Stimulated activated CD8-positive, alpha-beta memory T cell treated with anti-CD3 and anti-CD28 coated beads, Interleukin-4, amount 100 ng/mL, for 48 hours (primary cell): ENCODE measurements at regions not wholly inside any gene's neighbourhood (a gene's known extent, or its start where the extent isn't known, plus 50 kb on each side); places are given as distances from the start of the nearest gene placed in this dataset.
"Not testable (repeated sequence)": the region's sequence is repeated elsewhere in the genome, so short reads cannot be mapped to it uniquely, and the experiment has no call there.

Experiments
- DNase-seq: peaks from one replicate; pipeline ENCODE4 v3.0.0-alpha.2; 2020

GRCh38 chr5:101316401-101316800 lies 413.3 kb upstream of the ST8SIA4 start:
- not testable (repeated sequence) for DNase-seq

GRCh38 chr5:101306391-101307137 lies 403.5 kb upstream of the ST8SIA4 start:
- no peak for DNase-seq

GRCh38 chr5:101296477-101296876 lies 393.4 kb upstream of the ST8SIA4 start:
- no peak for DNase-seq

- no peak for DNase-seq
Observed at GRCh38 chr5:101292199-101292598, 389.1 kb upstream of the ST8SIA4 start.

GRCh38 chr5:101290761-101291160 lies 387.7 kb upstream of the ST8SIA4 start:
- not testable (repeated sequence) for DNase-seq

- DNase-seq: no peak
Observed at GRCh38 chr5:101288633-101289032, 385.6 kb upstream of the ST8SIA4 start.

GRCh38 chr5:101284736-101285375 lies 381.8 kb upstream of the ST8SIA4 start:
- no peak for DNase-seq

- not testable (repeated sequence) for DNase-seq
Observed at GRCh38 chr5:101283938-101284337, 380.9 kb upstream of the ST8SIA4 start.

GRCh38 chr5:101278917-101279316 lies 375.8 kb upstream of the ST8SIA4 start:
- no peak for DNase-seq

- no peak for DNase-seq
Observed at GRCh38 chr5:101278011-101278687, 375.1 kb upstream of the ST8SIA4 start.

GRCh38 chr5:101271945-101272344 lies 368.9 kb upstream of the ST8SIA4 start:
- no peak for DNase-seq

- DNase-seq: no peak
Observed at GRCh38 chr5:101271416-101271815, 368.3 kb upstream of the ST8SIA4 start.

GRCh38 chr5:101260857-101261256 lies 357.8 kb upstream of the ST8SIA4 start:
- DNase-seq: no peak

- DNase-seq: no peak
Observed at GRCh38 chr5:101253096-101253495, 350.0 kb upstream of the ST8SIA4 start.

- no peak for DNase-seq
Observed at GRCh38 chr5:101244621-101245020, 341.5 kb upstream of the ST8SIA4 start.

GRCh38 chr5:101212942-101213514 lies 309.9 kb upstream of the ST8SIA4 start:
- DNase-seq: no peak

GRCh38 chr5:101206534-101206933 lies 303.5 kb upstream of the ST8SIA4 start:
- DNase-seq: no peak

GRCh38 chr5:101205065-101205464 lies 302.0 kb upstream of the ST8SIA4 start:
- not testable (repeated sequence) for DNase-seq

- DNase-seq: not testable (repeated sequence)
Observed at GRCh38 chr5:101180365-101180764, 277.3 kb upstream of the ST8SIA4 start.

GRCh38 chr5:101176605-101177004 lies 273.5 kb upstream of the ST8SIA4 start:
- no peak for DNase-seq

- no peak for DNase-seq
Observed at GRCh38 chr5:101174981-101175380, 271.9 kb upstream of the ST8SIA4 start.

GRCh38 chr5:101163088-101163487 lies 260.0 kb upstream of the ST8SIA4 start:
- DNase-seq: no peak

- DNase-seq: no peak
Observed at GRCh38 chr5:101160002-101160401, 256.9 kb upstream of the ST8SIA4 start.

GRCh38 chr5:101159006-101159405 lies 255.9 kb upstream of the ST8SIA4 start:
- no peak for DNase-seq
